Esophagus muscularis mucosa (tissue), 4 donors: ENCODE measurements at regions not wholly inside any gene's neighbourhood (a gene's known extent, or its start where the extent isn't known, plus 50 kb on each side); places are given as distances from the start of the nearest gene placed in this dataset.

Experiments used
- DNase-seq: peaks from one replicate; pipeline ENCODE4 v3.0.0-alpha.2; 2017; ENCODE audit errors: extremely low spot score
- H3K27ac ChIP-seq, 4 donors: fragments of 200-600 bp; sonication (generic); replicated peaks in 1 of 4; 1 replicate in 3 of 4; 2 replicates in 1 of 4; pipeline ENCODE4 v1.5.1; 2016 to 2019; ENCODE audit warnings: mild to moderate bottlenecking in 1 of 4
- H3K27me3 ChIP-seq, 4 donors: fragments of 200-600 bp; sonication (generic); one replicate each; pipeline versions ENCODE4 v1.5.1 to v1.6.0; 2016 to 2019
- H3K36me3 ChIP-seq, 4 donors: fragments of 200-600 bp; sonication (generic); one replicate each; pipeline ENCODE4 v1.5.1; 2016 to 2019
- H3K4me1 ChIP-seq, 4 donors: fragments of 200-600 bp; sonication (generic); one replicate each; pipeline ENCODE4 v1.5.1; 2016 to 2019
- H3K4me3 ChIP-seq, 4 donors: fragments of 200-600 bp; sonication (generic); 1 replicate in 2 of 4; 2 replicates in 2 of 4; pipeline ENCODE4 v1.5.1; 2016 to 2019; ENCODE audit warnings: mild to moderate bottlenecking in 4 of 4, moderate library complexity in 1 of 4
- H3K9me3 ChIP-seq, 4 donors: fragments of 200-600 bp; sonication (generic); 1 replicate in 3 of 4; 2 replicates in 1 of 4; pipeline ENCODE4 v1.5.1; 2016 to 2019
- CTCF ChIP-seq, 3 experiments: fragments of 200-600 bp in 2 of 3; fragments of 450-650 bp in 1 of 3; sonication (generic) in 2 of 3; IDR thresholded peaks; one replicate each; pipeline ENCODE4 v1.5.1; 2017 to 2019; ENCODE audit warnings: antibody characterized with exemption in 3 of 3, mild to moderate bottlenecking in 2 of 3, moderate library complexity in 1 of 3
- EP300 ChIP-seq: sonication (generic); formaldehyde crosslinking; IDR thresholded peaks from one replicate; pipeline ENCODE4 v1.6.1; 2017; ENCODE audit warnings: antibody characterized with exemption
- POLR2A ChIP-seq: fragments of 450-650 bp; IDR thresholded peaks from one replicate; pipeline ENCODE4 v1.6.1; 2017; ENCODE audit warnings: antibody characterized with exemption, moderate library complexity, mild to moderate bottlenecking, low read depth
- POLR2AphosphoS5 ChIP-seq, 2 donors: sonication (generic); formaldehyde crosslinking; IDR thresholded peaks; one replicate each; pipeline ENCODE4 v1.6.1; 2017; ENCODE audit warnings: antibody characterized with exemption in 2 of 2
- WGBS: methylation state at CpG from one replicate; pipeline ENCODE4 v1.1.5; 2018; 5-methylcytosine and 5-hydroxymethylcytosine counted together
- intact Hi-C: fragments of 100-400 bp; cut with DNase I; formaldehyde crosslinking; loops from one replicate; pipeline ENCODE4 v1.15.1; 2023

- H3K9me3 ChIP-seq: peaks cover 0 to 17% (median 6%) of the 10 kb centered on the region in 4 donors
- no peaks in the 10 kb centered on the region for H3K4me1 ChIP-seq
- no peak for TF ChIP-seq EP300
- TF ChIP-seq CTCF (IDR thresholded peaks at IDR 0.05): no peak
- TF ChIP-seq POLR2AphosphoS5 (IDR thresholded peaks at IDR 0.05): no peak
- no peak for TF ChIP-seq POLR2A
- 41% methylated on average over 1 of the region's 1 CpG for WGBS
- no peak overlapping the region for H3K4me3 ChIP-seq
- DNase-seq: no peak
- H3K27ac ChIP-seq: no peak overlapping the region
- no peaks in the 10 kb centered on the region for H3K27me3 ChIP-seq
- intact Hi-C loops: no loop called here
- H3K36me3 ChIP-seq: no peaks in the 10 kb centered on the region
Measured at GRCh38 chr12:46509135-46509534, 136.6 kb upstream of the SLC38A2 start.

- Histone ChIP-seq H3K27ac (no peak overlapping the region), H3K4me3 (no peak overlapping the region), H3K9me3 (peaks cover 0 to 17% (median 6%) of the 10 kb centered on the region in 4 donors), H3K4me1 (no peaks in the 10 kb centered on the region), H3K36me3 (no peaks in the 10 kb centered on the region), H3K27me3 (no peaks in the 10 kb centered on the region)
- TF ChIP-seq POLR2A (no peak), EP300 (no peak), CTCF (IDR thresholded peaks at IDR 0.05) (no peak), POLR2AphosphoS5 (IDR thresholded peaks at IDR 0.05) (no peak)
- DNase-seq: no peak
- intact Hi-C loops: no loop called here
- WGBS: 94% methylated on average over 6 of the region's 6 CpGs
Measured at GRCh38 chr12:46508651-46509050, 136.1 kb upstream of the SLC38A2 start.

GRCh38 chr12:46507766-46508165 lies 135.2 kb upstream of the SLC38A2 start:
- H3K4me3 ChIP-seq: no peak overlapping the region
- DNase-seq: no peak
- no peaks in the 10 kb centered on the region for H3K36me3 ChIP-seq
- H3K27me3 ChIP-seq: no peaks in the 10 kb centered on the region
- no peak overlapping the region for H3K27ac ChIP-seq
- peaks cover 0 to 17% (median 6%) of the 10 kb centered on the region in 4 donors for H3K9me3 ChIP-seq
- H3K4me1 ChIP-seq: no peaks in the 10 kb centered on the region
- no peak for TF ChIP-seq POLR2AphosphoS5 (IDR thresholded peaks at IDR 0.05)
- TF ChIP-seq CTCF (IDR thresholded peaks at IDR 0.05): no peak
- TF ChIP-seq EP300: no peak
- no peak for TF ChIP-seq POLR2A
- intact Hi-C loops: no loop called here

- intact Hi-C loops: no loop called here
- Histone ChIP-seq H3K36me3 (no peaks in the 10 kb centered on the region), H3K9me3 (peaks cover 0 to 17% (median 6%) of the 10 kb centered on the region in 4 donors), H3K27me3 (no peaks in the 10 kb centered on the region), H3K4me3 (no peak overlapping the region), H3K27ac (no peak overlapping the region), H3K4me1 (no peaks in the 10 kb centered on the region)
- TF ChIP-seq POLR2AphosphoS5 (IDR thresholded peaks at IDR 0.05): no peak
- no peak for TF ChIP-seq CTCF (IDR thresholded peaks at IDR 0.05)
- TF ChIP-seq POLR2A: no peak
- no peak for TF ChIP-seq EP300
- no peak for DNase-seq
- 95% methylated on average over 1 of the region's 1 CpG for WGBS
Measured at GRCh38 chr12:46506961-46507360, 134.4 kb upstream of the SLC38A2 start.

GRCh38 chr12:46506198-46506597 lies 133.6 kb upstream of the SLC38A2 start:
- DNase-seq: no peak
- no peaks in the 10 kb centered on the region for H3K27me3 ChIP-seq
- intact Hi-C loops: no loop called here
- H3K27ac ChIP-seq: no peak overlapping the region
- no peak overlapping the region for H3K4me3 ChIP-seq
- H3K9me3 ChIP-seq: peaks cover 0 to 15% (median 9%) of the 10 kb centered on the region in 4 donors
- no peak for TF ChIP-seq EP300
- H3K36me3 ChIP-seq: no peaks in the 10 kb centered on the region
- 99% methylated on average over 2 of the region's 2 CpGs for WGBS
- H3K4me1 ChIP-seq: no peaks in the 10 kb centered on the region
